NT2/D1 (cell line): ENCODE measurements at regions not wholly inside any gene's neighbourhood (a gene's known extent, or its start where the extent isn't known, plus 50 kb on each side); places are given as distances from the start of the nearest gene placed in this dataset.

Experiments used
- DNase-seq: peaks from one replicate; pipeline ENCODE4 v3.0.0-alpha.2; 2011; ENCODE audit warnings: low read depth, low spot score
- H3K27me3 ChIP-seq: 2 replicates; pipeline ENCODE4 v1.6.0; 2011; ENCODE audit warnings: mild to moderate bottlenecking; ENCODE audit not compliant: insufficient read length, insufficient read depth
- H3K36me3 ChIP-seq: 2 replicates; pipeline ENCODE4 v1.6.1; 2011; ENCODE audit warnings: mild to moderate bottlenecking, low read length, mixed read lengths; ENCODE audit not compliant: insufficient read depth, insufficient read length
- H3K4me1 ChIP-seq: 2 replicates; pipeline ENCODE4 v1.5.1; 2011; ENCODE audit not compliant: insufficient read depth, insufficient read length
- H3K4me3 ChIP-seq: 2 replicates; pipeline ENCODE4 v1.5.1; 2011; ENCODE audit warnings: low read depth; ENCODE audit not compliant: insufficient read length
- H3K9ac ChIP-seq: 2 replicates; pipeline ENCODE4 v1.6.0; 2011; ENCODE audit warnings: low read depth; ENCODE audit not compliant: insufficient read length
- H3K9me3 ChIP-seq: 2 replicates; pipeline ENCODE4 v1.5.1; 2011; ENCODE audit warnings: mild to moderate bottlenecking, low read length; ENCODE audit not compliant: insufficient read depth
- SUZ12 ChIP-seq: IDR thresholded peaks from 2 replicates; pipeline ENCODE4 v1.6.1; 2011; ENCODE audit not compliant: insufficient read length, insufficient read depth; ENCODE audit errors: extremely low read depth
- YY1 ChIP-seq: IDR thresholded peaks from 2 replicates; pipeline ENCODE4 v1.6.1; 2011; ENCODE audit not compliant: insufficient read length, insufficient read depth
- ZNF274 ChIP-seq: IDR thresholded peaks from 2 replicates; pipeline ENCODE4 v1.6.1; 2011; ENCODE audit warnings: mild to moderate bottlenecking, low read depth, low read length

- Histone ChIP-seq H3K4me1 (peaks cover 2% of the 10 kb centered on the region), H3K36me3 (no peaks in the 10 kb centered on the region), H3K4me3 (no peak overlapping the region), H3K9ac (no peak overlapping the region), H3K27me3 (no peaks in the 10 kb centered on the region), H3K9me3 (no peaks in the 10 kb centered on the region)
- TF ChIP-seq SUZ12 (no peak), ZNF274 (no peak), YY1 (no peak)
- no peak for DNase-seq
Observed at GRCh38 chr6:11326116-11326515, 93.6 kb upstream of the NEDD9 start.

- TF ChIP-seq YY1: no peak
- TF ChIP-seq SUZ12: no peak
- TF ChIP-seq ZNF274: no peak
- Histone ChIP-seq H3K36me3 (no peaks in the 10 kb centered on the region), H3K27me3 (no peaks in the 10 kb centered on the region), H3K9me3 (no peaks in the 10 kb centered on the region), H3K4me3 (no peak overlapping the region), H3K9ac (no peak overlapping the region), H3K4me1 (peaks cover 2% of the 10 kb centered on the region)
- no peak for DNase-seq
Observed at GRCh38 chr6:11324453-11325015, 92.1 kb upstream of the NEDD9 start.

GRCh38 chr6:11323666-11324452, 91.4 kb upstream of the NEDD9 start:
- Histone ChIP-seq H3K4me3 (no peak overlapping the region), H3K36me3 (no peaks in the 10 kb centered on the region), H3K9ac (no peak overlapping the region), H3K9me3 (no peaks in the 10 kb centered on the region), H3K27me3 (no peaks in the 10 kb centered on the region), H3K4me1 (peaks cover 2% of the 10 kb centered on the region)
- no peak for DNase-seq
- TF ChIP-seq ZNF274 (no peak), SUZ12 (no peak), YY1 (no peak)

GRCh38 chr6:11322252-11322885, 89.9 kb upstream of the NEDD9 start:
- Histone ChIP-seq H3K27me3 (no peaks in the 10 kb centered on the region), H3K4me3 (no peak overlapping the region), H3K9ac (no peak overlapping the region), H3K9me3 (no peaks in the 10 kb centered on the region), H3K36me3 (no peaks in the 10 kb centered on the region), H3K4me1 (peaks cover 2% of the 10 kb centered on the region)
- no peak for DNase-seq
- no peak for TF ChIP-seq SUZ12
- TF ChIP-seq ZNF274: no peak
- TF ChIP-seq YY1: no peak

- no peaks in the 10 kb centered on the region for H3K9me3 ChIP-seq
- DNase-seq: no peak
- no peaks in the 10 kb centered on the region for H3K27me3 ChIP-seq
- H3K36me3 ChIP-seq: no peaks in the 10 kb centered on the region
- no peak for TF ChIP-seq SUZ12
- TF ChIP-seq YY1: no peak
- no peak for TF ChIP-seq ZNF274
- H3K4me3 ChIP-seq: no peak overlapping the region
- H3K4me1 ChIP-seq: peaks cover 2% of the 10 kb centered on the region
- no peak overlapping the region for H3K9ac ChIP-seq
Observed at GRCh38 chr6:11320914-11321597, 88.6 kb upstream of the NEDD9 start.

GRCh38 chr6:11318835-11319813, 86.7 kb upstream of the NEDD9 start:
- no peak overlapping the region for H3K9ac ChIP-seq
- no peak for TF ChIP-seq ZNF274
- TF ChIP-seq SUZ12: no peak
- TF ChIP-seq YY1: no peak
- DNase-seq: no peak
- peaks cover under 1% of the 10 kb centered on the region for H3K4me1 ChIP-seq
- no peaks in the 10 kb centered on the region for H3K36me3 ChIP-seq
- H3K9me3 ChIP-seq: no peaks in the 10 kb centered on the region
- no peaks in the 10 kb centered on the region for H3K27me3 ChIP-seq
- no peak overlapping the region for H3K4me3 ChIP-seq
